H1 (cell line): ENCODE measurements at regions not wholly inside any gene's neighbourhood (a gene's known extent, or its start where the extent isn't known, plus 50 kb on each side); places are given as distances from the start of the nearest gene placed in this dataset.

Source experiments
- CTCF ChIA-PET: fragments of 300-600 bp; sonication (Branson Sonifier 250); formaldehyde crosslinking; loops from one replicate; lab custom pipeline; 2021; ENCODE audit not compliant: partially characterized antibody; lab: Charles Lee
- POLR2A ChIA-PET: fragments of 300-600 bp; sonication (Branson Sonifier 250); formaldehyde crosslinking; loops from one replicate; lab custom pipeline; 2021; ENCODE audit warnings: inconsistent platforms; ENCODE audit not compliant: partially characterized antibody; lab: Charles Lee
- DNase-seq, 2 experiments: peaks; one replicate each; pipeline versions ENCODE4 v3.0.0 to v3.0.0-alpha.2; 2010 to 2022; ENCODE audit warnings: low spot score in 2 of 2, low read depth in 1 of 2, mixed read lengths in 1 of 2
- FAIRE-seq: peaks from 2 replicates; lab custom pipeline; 2011; peaks lifted over from hg19 to GRCh38; lab: Jason Lieb, UNC
- H2AFZ ChIP-seq: 2 replicates; pipeline ENCODE4 v1.8.1; 2012; ENCODE audit warnings: low read length, inconsistent platforms
- H2AK5ac ChIP-seq: 2 replicates; pipeline ENCODE4 v1.6.1; 2013; ENCODE audit warnings: low read depth, low read length
- H2BK120ac ChIP-seq: replicated peaks from 2 replicates; pipeline ENCODE3; 2013; ENCODE audit warnings: low read depth, low read length, inconsistent platforms
- H2BK12ac ChIP-seq: 2 replicates; pipeline ENCODE4 v1.6.1; 2013; ENCODE audit warnings: low read depth, low read length
- H2BK15ac ChIP-seq: 2 replicates; pipeline ENCODE4 v1.6.1; 2013; ENCODE audit warnings: low read length
- H2BK20ac ChIP-seq: 2 replicates; pipeline ENCODE4 v1.6.1; 2013; ENCODE audit warnings: low read length
- H2BK5ac ChIP-seq: 2 replicates; pipeline ENCODE4 v1.6.1; 2013; ENCODE audit warnings: low read depth, low read length
- H3K14ac ChIP-seq: 2 replicates; pipeline ENCODE4 v1.6.1; 2013; ENCODE audit warnings: inconsistent platforms; ENCODE audit not compliant: insufficient read length
- H3K18ac ChIP-seq: 2 replicates; pipeline ENCODE4 v1.6.1; 2013; ENCODE audit warnings: low read length; ENCODE audit errors: extremely low read depth
- H3K23ac ChIP-seq: 2 replicates; pipeline ENCODE4 v1.6.1; 2013; ENCODE audit warnings: inconsistent platforms; ENCODE audit not compliant: insufficient read length
- H3K23me2 ChIP-seq: 2 replicates; pipeline ENCODE4 v1.6.1; 2013; ENCODE audit warnings: low read depth, low read length
- H3K27ac ChIP-seq: 2 replicates; pipeline ENCODE4 v1.6.1; 2011; ENCODE audit warnings: low read depth, low read length, inconsistent platforms
- H3K27me3 ChIP-seq, 4 experiments: replicated peaks in 1 of 4; 1 replicate in 1 of 4; 2 replicates in 3 of 4; pipeline versions ENCODE4 v1.6.1 to v1.8.1; 2011 to 2013; ENCODE audit warnings: low read length in 3 of 4, mild to moderate bottlenecking in 3 of 4, inconsistent platforms in 2 of 4, mixed read lengths in 2 of 4, moderate library complexity in 1 of 4; ENCODE audit not compliant: control insufficient read depth in 3 of 4, insufficient read depth in 3 of 4; ENCODE audit errors: extremely low read depth in 1 of 4
- H3K36me3 ChIP-seq, 4 experiments: 2 replicates each; pipeline versions ENCODE4 v1.6.1 to v1.8.1; 2011 to 2013; ENCODE audit warnings: mild to moderate bottlenecking in 4 of 4, low read length in 3 of 4, moderate library complexity in 2 of 4, control low read depth in 1 of 4, inconsistent platforms in 1 of 4; ENCODE audit not compliant: insufficient read depth in 4 of 4, control insufficient read depth in 2 of 4
- H3K4ac ChIP-seq: replicated peaks from 2 replicates; pipeline ENCODE3; 2013; ENCODE audit warnings: low read length, low read depth, mixed read lengths, inconsistent platforms; ENCODE audit not compliant: insufficient read length
- H3K4me1 ChIP-seq, 4 experiments: replicated peaks in 1 of 4; 1 replicate in 1 of 4; 2 replicates in 3 of 4; pipeline versions ENCODE4 v1.6.1 to v1.8.1; 2011 to 2013; ENCODE audit warnings: low read length in 3 of 4, inconsistent platforms in 2 of 4, mixed read lengths in 1 of 4; ENCODE audit not compliant: insufficient read depth in 4 of 4, control insufficient read depth in 3 of 4
- H3K4me2 ChIP-seq, 2 experiments: 2 replicates each; pipeline versions ENCODE4 v1.6.1 to v1.8.1; 2011 to 2013; ENCODE audit warnings: low read depth in 2 of 2, low read length in 2 of 2, control low read depth in 1 of 2, inconsistent platforms in 1 of 2, mild to moderate bottlenecking in 1 of 2; ENCODE audit not compliant: insufficient read depth in 1 of 2
- H3K4me3 ChIP-seq, 4 experiments: fragments of 200-600, 300-600 bp in 1 of 4; sonication (generic), shearing (Covaris generic), sonication (Bioruptor Twin) in 1 of 4; 2 replicates each; pipeline versions ENCODE4 v1.5.1 to v1.8.1; 2011 to 2016; ENCODE audit warnings: low read length in 4 of 4, low read depth in 3 of 4, control low read depth in 2 of 4, inconsistent platforms in 2 of 4, mild to moderate bottlenecking in 2 of 4, mixed read lengths in 1 of 4, moderate library complexity in 1 of 4; ENCODE audit not compliant: insufficient read depth in 2 of 4; ENCODE audit errors: extremely low read depth in 1 of 4
- H3K56ac ChIP-seq: replicated peaks from 2 replicates; pipeline ENCODE3; 2013; ENCODE audit warnings: low read depth, mild to moderate bottlenecking, mixed read lengths, low read length, inconsistent platforms; ENCODE audit not compliant: insufficient read length
- H3K79me1 ChIP-seq: 2 replicates; pipeline ENCODE4 v1.6.1; 2013; ENCODE audit warnings: low read depth, low read length, control low read depth
- H3K79me2 ChIP-seq, 2 experiments: 2 replicates each; pipeline versions ENCODE4 v1.6.1 to v1.8.1; 2012 to 2013; ENCODE audit warnings: low read length in 2 of 2, mild to moderate bottlenecking in 2 of 2, inconsistent platforms in 1 of 2; ENCODE audit not compliant: insufficient read depth in 2 of 2, control insufficient read depth in 1 of 2
- H3K9ac ChIP-seq, 4 experiments: replicated peaks in 1 of 4; 1 replicate in 1 of 4; 2 replicates in 3 of 4; pipeline versions ENCODE4 v1.6.1 to v1.8.1; 2011 to 2013; ENCODE audit warnings: low read depth in 3 of 4, low read length in 3 of 4, control low read depth in 2 of 4, mild to moderate bottlenecking in 2 of 4, moderate library complexity in 2 of 4, inconsistent platforms in 1 of 4; ENCODE audit errors: extremely low read depth in 1 of 4
- H3K9me3 ChIP-seq, 2 experiments: 2 replicates each; pipeline versions ENCODE4 v1.6.1 to v1.8.1; 2012 to 2013; ENCODE audit warnings: mild to moderate bottlenecking in 2 of 2, moderate library complexity in 2 of 2, control low read depth in 1 of 2, inconsistent platforms in 1 of 2, low read depth in 1 of 2, low read length in 1 of 2, mixed read lengths in 1 of 2; ENCODE audit not compliant: insufficient read depth in 2 of 2
- H4K20me1 ChIP-seq, 2 experiments: replicated peaks in 1 of 2; 2 replicates each; pipeline versions ENCODE3 to v1.8.1; 2011 to 2013; ENCODE audit warnings: inconsistent platforms in 2 of 2, low read length in 2 of 2, mild to moderate bottlenecking in 1 of 2; ENCODE audit not compliant: insufficient read depth in 2 of 2, control insufficient read depth in 1 of 2
- H4K5ac ChIP-seq: 2 replicates; pipeline ENCODE4 v1.6.1; 2013; ENCODE audit warnings: low read length, low read depth, mixed read lengths, inconsistent platforms; ENCODE audit not compliant: insufficient read length
- H4K8ac ChIP-seq: 2 replicates; pipeline ENCODE4 v1.8.0; 2013; ENCODE audit warnings: mild to moderate bottlenecking, moderate library complexity, low read length, inconsistent platforms; ENCODE audit not compliant: insufficient read depth; ENCODE audit errors: extremely low read depth
- H4K91ac ChIP-seq: replicated peaks from 2 replicates; pipeline ENCODE3; 2013; ENCODE audit warnings: low read length, mixed read lengths, inconsistent platforms; ENCODE audit not compliant: insufficient read length
- ASH2L ChIP-seq: fragments of 200-600, 300-600 bp; sonication (generic); IDR thresholded peaks from one replicate; pipeline ENCODE4 v1.7.1; 2017; ENCODE audit warnings: low read length
- ATF3 ChIP-seq: IDR thresholded peaks from 2 replicates; pipeline ENCODE4 v1.6.1; 2011; ENCODE audit warnings: low read depth, mild to moderate bottlenecking, low read length; ENCODE audit not compliant: insufficient read depth
- BCL11A ChIP-seq, 2 experiments: IDR thresholded peaks; one replicate each; pipeline ENCODE4 v1.6.1; 2011; ENCODE audit warnings: low read depth in 2 of 2, low read length in 2 of 2, mild to moderate bottlenecking in 2 of 2
- CHD1 ChIP-seq: IDR thresholded peaks from 2 replicates; pipeline ENCODE4 v1.6.1; 2012; ENCODE audit warnings: low read depth, low read length, improper control_type of control experiment
- EGR1 ChIP-seq: IDR thresholded peaks from 2 replicates; pipeline ENCODE4 v1.6.1; 2011; ENCODE audit warnings: low read depth, low read length, borderline replicate concordance
- GTF2F1 ChIP-seq: IDR thresholded peaks from 2 replicates; pipeline ENCODE4 v1.6.1; 2012; ENCODE audit warnings: low read depth, low read length, improper control_type of control experiment, borderline replicate concordance
- HDAC2 ChIP-seq, 2 experiments: fragments of 300-600 bp in 1 of 2; sonication (generic) in 1 of 2; IDR thresholded peaks; 2 replicates each; pipeline ENCODE4 v1.6.1; 2011 to 2012; ENCODE audit warnings: low read depth in 2 of 2, low read length in 2 of 2, mild to moderate bottlenecking in 2 of 2, moderate library complexity in 2 of 2, borderline replicate concordance in 1 of 2, inconsistent platforms in 1 of 2
- JUN ChIP-seq: IDR thresholded peaks from 2 replicates; pipeline ENCODE4 v1.6.1; 2011; ENCODE audit warnings: low read depth, mild to moderate bottlenecking, improper control_type of control experiment, low read length
- KDM5A ChIP-seq: fragments of 200-600 bp; IDR thresholded peaks from 2 replicates; pipeline ENCODE4 v1.7.1; 2012; ENCODE audit warnings: mild to moderate bottlenecking, low read length, inconsistent platforms, mixed read lengths
- RNF2 ChIP-seq: fragments of 200-900, 300-1000 bp; sonication (generic); IDR thresholded peaks from 2 replicates; pipeline ENCODE4 v1.7.1; 2016; ENCODE audit warnings: borderline replicate concordance, low read depth, mild to moderate bottlenecking, antibody characterized with exemption, low read length; ENCODE audit not compliant: poor library complexity, severe bottlenecking; ENCODE audit errors: missing control alignments
- SIX5 ChIP-seq: IDR thresholded peaks from 2 replicates; pipeline ENCODE4 v1.6.1; 2011; ENCODE audit warnings: mild to moderate bottlenecking, low read depth, low read length
- USF2 ChIP-seq: IDR thresholded peaks from 2 replicates; pipeline ENCODE4 v1.6.1; 2011; ENCODE audit warnings: low read length, improper control_type of control experiment
- WGBS, 2 experiments: shearing (Covaris generic) in 1 of 2; methylation state at CpG; one replicate each; pipeline versions ENCODE4 v1.1.6 to v1.1.7; 2013 to 2015; ENCODE audit warnings: low lambda C conversion rate in 2 of 2, mixed read lengths in 2 of 2, inconsistent platforms in 1 of 2, low coverage in 1 of 2, missing lambda C conversion rate in 1 of 2; ENCODE audit not compliant: insufficient replicate concordance in 2 of 2, insufficient coverage in 1 of 2, insufficient read length in 1 of 2; ENCODE audit errors: extremely low coverage in 1 of 2, missing lambda C conversion rate in 1 of 2; 5-methylcytosine and 5-hydroxymethylcytosine counted together

- WGBS, 2 experiments: 96% methylated on average over 2 of the region's 2 CpGs; no CpG with 5 or more reads in 1 of the 2 experiments
- TF ChIP-seq BCL11A (IDR thresholded peaks at IDR 0.05; ENCODE audit: low read depth in 2 of 2, low read length in 2 of 2) (no peak), CHD1 (no peak), HDAC2 (IDR thresholded peaks at IDR 0.05; ENCODE audit: borderline replicate concordance in 1 of 2, low read depth in 2 of 2, low read length in 2 of 2) (no peak), ASH2L (no peak), RNF2 (no peak), ATF3 (no peak), GTF2F1 (no peak), USF2 (no peak), JUN (no peak), EGR1 (no peak), KDM5A (no peak), SIX5 (no peak)
These were observed 155.8 kb downstream of the REEP3 start for GRCh38 chr10:63677001-63677400.

More at GRCh38 chr10:63677001-63677400, 155.8 kb downstream of the REEP3 start:
- Histone ChIP-seq H4K91ac (no peak overlapping the region), H2BK20ac (no peak overlapping the region), H3K27me3 (no peaks in the 10 kb centered on the region), H3K9me3 (no peaks in the 10 kb centered on the region), H3K36me3 (no peaks in the 10 kb centered on the region), H3K27ac (no peak overlapping the region), H3K18ac (no peak overlapping the region), H3K23me2 (no peaks in the 10 kb centered on the region), H2AK5ac (no peak overlapping the region), H2BK15ac (no peak overlapping the region), H2AFZ (no peak overlapping the region), H2BK12ac (no peak overlapping the region), H4K5ac (no peak overlapping the region), H3K14ac (no peak overlapping the region), H4K8ac (no peak overlapping the region), H3K9ac (no peak overlapping the region), H3K4ac (no peak overlapping the region), H3K4me1 (peaks cover 0 to 4% (median 4%) of the 10 kb centered on the region in 4 experiments; a peak in 6 of 7 replicates), H3K4me3 (no peak overlapping the region), H2BK120ac (no peak overlapping the region), H3K56ac (no peak overlapping the region), H2BK5ac (no peak overlapping the region), H3K23ac (no peak overlapping the region), H3K79me2 (no peaks in the 10 kb centered on the region), H3K79me1 (no peaks in the 10 kb centered on the region), H4K20me1 (no peaks in the 10 kb centered on the region), H3K4me2 (no peak overlapping the region)
- DNase-seq (no peak), FAIRE-seq (no peak)
- ChIA-PET CTCF (interaction anchor here (0.6 to 1.1 kb wide), 4 partner anchors 12 to 383 kb away, joined by 3 to 6 read pairs (median 3); no protein-coding TSS in a partner anchor), POLR2A (interaction anchor here (0.6 kb wide), 1 partner anchor 325 kb away, joined by 3 read pairs; no protein-coding TSS in a partner anchor)
